Nephron progenitor cell (in vitro differentiated cells): ENCODE measurements at regions not wholly inside any gene's neighbourhood (a gene's known extent, or its start where the extent isn't known, plus 50 kb on each side); places are given as distances from the start of the nearest gene placed in this dataset.

Experiments
- DNase-seq: peaks from one replicate; pipeline ENCODE4 v3.0.0; 2021
- H3K27ac Mint-ChIP-seq: 2 replicates; pipeline ENCODE4 v1.8.0; 2021; ENCODE audit warnings: mild to moderate bottlenecking, moderate library complexity, mixed read lengths
- H3K27me3 Mint-ChIP-seq: 2 replicates; pipeline ENCODE4 v1.8.0; 2021; ENCODE audit warnings: mild to moderate bottlenecking, low read depth, mixed read lengths; ENCODE audit not compliant: poor library complexity
- H3K36me3 Mint-ChIP-seq: 2 replicates; pipeline ENCODE4 v1.8.0; 2021; ENCODE audit warnings: low read depth, mixed read lengths
- H3K4me1 Mint-ChIP-seq: 2 replicates; pipeline ENCODE4 v1.8.0; 2021; ENCODE audit warnings: mixed read lengths
- H3K4me3 Mint-ChIP-seq: 2 replicates; pipeline ENCODE4 v1.8.0; 2021; ENCODE audit warnings: mild to moderate bottlenecking, moderate library complexity, mixed read lengths
- H3K9me3 Mint-ChIP-seq: 2 replicates; pipeline ENCODE4 v1.8.0; 2021; ENCODE audit warnings: mild to moderate bottlenecking, moderate library complexity, mixed read lengths
- CTCF ChIP-seq: fragments of 200-600 bp; sonication (generic); IDR thresholded peaks from 2 replicates; pipeline ENCODE4 v1.5.0; 2021; ENCODE audit warnings: antibody characterized with exemption

DNA sequence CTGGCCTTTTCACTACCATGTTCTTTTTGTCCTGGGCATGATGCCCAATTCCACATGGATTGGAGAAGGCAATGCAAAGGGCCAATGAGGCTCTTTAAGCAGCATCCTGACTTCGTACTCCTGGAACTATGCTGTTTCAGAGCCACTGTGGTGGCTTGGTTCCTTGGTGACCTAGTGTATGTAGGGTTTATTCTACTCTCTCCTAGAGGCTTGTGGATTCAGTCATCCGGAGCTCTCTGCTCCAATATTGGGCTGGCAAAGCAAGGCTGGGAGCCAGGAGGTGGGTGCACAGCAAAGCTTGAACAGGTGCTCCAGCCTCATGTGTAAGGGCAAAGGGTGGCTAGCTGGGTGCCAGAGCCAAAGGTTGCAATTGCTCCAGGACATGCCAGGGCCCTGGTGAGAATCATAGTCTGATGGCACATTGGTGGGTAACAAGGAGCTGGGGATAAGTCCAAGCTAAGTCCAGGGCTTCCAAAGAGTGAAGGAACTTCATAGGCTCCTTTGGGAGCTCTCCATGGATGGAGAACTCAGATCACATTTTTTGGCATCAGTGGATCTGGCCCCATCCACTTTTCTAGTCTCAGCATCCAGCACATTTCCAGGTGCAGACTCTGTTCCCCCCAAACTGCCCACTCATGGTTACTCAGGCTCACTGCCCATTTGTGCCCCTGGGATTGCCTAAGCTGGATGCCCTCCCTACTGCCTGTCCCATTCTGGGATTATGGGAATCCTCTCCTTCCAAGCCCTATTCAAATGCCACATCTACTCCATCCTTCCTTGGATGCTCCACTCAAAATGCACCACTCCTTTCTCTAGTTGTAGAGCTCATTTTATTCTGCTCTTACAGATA lies 253.9 kb downstream of the EMP1 start:
- no peaks in the 10 kb centered on the region for H3K4me1 Mint-ChIP-seq
- TF ChIP-seq CTCF: no peak

DNA sequence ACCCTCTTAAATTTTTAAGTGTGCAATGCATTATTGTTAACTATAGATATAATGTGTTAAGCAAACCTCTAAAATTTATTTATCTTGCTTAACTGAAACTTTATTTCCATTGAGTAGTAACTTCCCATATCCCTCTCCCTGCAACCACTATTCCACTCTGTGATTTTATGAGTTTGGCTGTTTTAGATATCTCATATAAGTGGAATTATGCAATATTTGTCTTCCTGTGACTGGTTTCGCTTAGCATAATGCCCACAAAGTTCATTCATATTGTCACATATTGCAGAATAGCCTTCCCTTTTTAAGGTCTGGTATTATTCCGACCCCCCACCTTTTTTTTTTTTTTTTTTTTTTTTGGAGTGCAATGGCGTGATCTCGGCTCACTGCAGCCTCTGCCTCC lies 247.6 kb downstream of the EMP1 start:
- no peak overlapping the region for H3K4me3 Mint-ChIP-seq
- H3K27me3 Mint-ChIP-seq: no peaks in the 10 kb centered on the region
- DNase-seq: no peak
- no peak overlapping the region for H3K27ac Mint-ChIP-seq
- TF ChIP-seq CTCF: no peak
- H3K36me3 Mint-ChIP-seq: no peaks in the 10 kb centered on the region
- H3K4me1 Mint-ChIP-seq: no peaks in the 10 kb centered on the region
- peaks cover 3% of the 10 kb centered on the region for H3K9me3 Mint-ChIP-seq

More for the DNA sequence above, 253.9 kb downstream of the EMP1 start:
- Mint-ChIP-seq H3K9me3 (no peaks in the 10 kb centered on the region), H3K4me3 (no peak overlapping the region), H3K36me3 (no peaks in the 10 kb centered on the region), H3K27me3 (peaks cover 3% of the 10 kb centered on the region), H3K27ac (no peak overlapping the region)
- DNase-seq: no peak

DNA sequence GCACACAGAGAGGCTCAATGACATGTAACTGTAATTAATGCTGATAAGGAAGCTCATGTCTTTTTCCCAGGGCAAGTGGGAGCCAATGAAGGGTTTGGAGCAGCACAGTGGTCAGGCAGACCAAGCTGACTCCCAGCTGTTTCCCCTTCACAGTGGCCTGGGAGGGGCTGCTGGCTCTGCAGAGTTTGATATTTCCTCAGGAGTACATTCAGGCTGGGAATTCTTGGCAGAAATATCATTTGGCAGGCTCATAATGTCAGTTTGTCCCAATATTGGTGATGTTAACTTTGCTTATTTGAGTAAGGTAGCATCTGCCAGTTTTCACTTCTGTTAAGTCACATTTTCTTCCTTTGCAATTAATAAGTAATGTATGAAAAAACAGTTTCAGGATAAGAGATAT lies 247.0 kb downstream of the EMP1 start:
- H3K4me3 Mint-ChIP-seq: no peak overlapping the region
- H3K4me1 Mint-ChIP-seq: no peaks in the 10 kb centered on the region
- TF ChIP-seq CTCF: no peak
- DNase-seq: no peak
- H3K36me3 Mint-ChIP-seq: no peaks in the 10 kb centered on the region
- H3K9me3 Mint-ChIP-seq: peaks cover 3% of the 10 kb centered on the region
- no peaks in the 10 kb centered on the region for H3K27me3 Mint-ChIP-seq
- no peak overlapping the region for H3K27ac Mint-ChIP-seq

GRCh38 chr12:13443028-13443427 lies 246.5 kb downstream of the EMP1 start:
- no peaks in the 10 kb centered on the region for H3K4me1 Mint-ChIP-seq
- TF ChIP-seq CTCF: no peak
- no peaks in the 10 kb centered on the region for H3K36me3 Mint-ChIP-seq
- H3K9me3 Mint-ChIP-seq: peaks cover 3% of the 10 kb centered on the region
- H3K27ac Mint-ChIP-seq: no peak overlapping the region
- H3K4me3 Mint-ChIP-seq: no peak overlapping the region
- DNase-seq: no peak
- H3K27me3 Mint-ChIP-seq: no peaks in the 10 kb centered on the region

GRCh38 chr12:13442457-13442856 lies 245.9 kb downstream of the EMP1 start:
- TF ChIP-seq CTCF: no peak
- H3K9me3 Mint-ChIP-seq: peaks cover 3% of the 10 kb centered on the region
- H3K4me3 Mint-ChIP-seq: no peak overlapping the region
- H3K27me3 Mint-ChIP-seq: no peaks in the 10 kb centered on the region
- H3K27ac Mint-ChIP-seq: no peak overlapping the region
- H3K4me1 Mint-ChIP-seq: no peaks in the 10 kb centered on the region
- no peak for DNase-seq
- H3K36me3 Mint-ChIP-seq: no peaks in the 10 kb centered on the region

DNA sequence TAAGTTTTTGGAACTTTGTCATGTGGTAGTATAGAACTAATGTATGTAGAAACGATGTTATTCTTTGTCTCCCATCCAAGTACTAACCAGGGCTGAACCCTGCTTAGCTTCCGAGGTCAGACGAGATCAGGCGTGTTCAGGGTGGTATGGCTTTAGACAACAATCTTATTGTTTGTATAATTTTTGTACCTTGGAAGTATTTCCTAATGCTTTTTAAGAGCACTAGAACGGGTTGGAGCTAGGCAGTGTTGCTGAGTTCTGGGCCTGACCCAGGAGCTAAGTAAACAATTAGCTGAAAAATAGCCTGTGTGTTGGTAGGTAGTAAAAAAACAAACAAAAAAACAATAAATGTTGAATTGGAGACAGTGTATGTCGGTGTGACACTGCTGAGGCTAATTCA lies 244.3 kb downstream of the EMP1 start:
- Mint-ChIP-seq H3K4me3 (no peak overlapping the region), H3K4me1 (no peaks in the 10 kb centered on the region)

More for the DNA sequence above, 244.3 kb downstream of the EMP1 start:
- no peaks in the 10 kb centered on the region for H3K36me3 Mint-ChIP-seq
- no peak for DNase-seq
- no peak for TF ChIP-seq CTCF
- H3K27ac Mint-ChIP-seq: no peak overlapping the region
- peaks cover 3% of the 10 kb centered on the region for H3K9me3 Mint-ChIP-seq
- peaks cover 6% of the 10 kb centered on the region for H3K27me3 Mint-ChIP-seq
